HTR-8/SVneo (cell line): ENCODE measurements at regions not wholly inside any gene's neighbourhood (a gene's known extent, or its start where the extent isn't known, plus 50 kb on each side); places are given as distances from the start of the nearest gene placed in this dataset.
"Not testable (repeated sequence)": the region's sequence is repeated elsewhere in the genome, so short reads cannot be mapped to it uniquely, and the experiment has no call there.

Source experiments
- DNase-seq: peaks from one replicate; pipeline ENCODE4 v3.0.0; 2011; ENCODE audit warnings: low spot score, mixed read lengths; ENCODE audit not compliant: insufficient read length
- FAIRE-seq: peaks from 2 replicates; lab custom pipeline; 2011; peaks lifted over from hg19 to GRCh38; lab: Jason Lieb, UNC

- no peak for DNase-seq
- peak; percentile 20 for FAIRE-seq
Measured at GRCh38 chr10:33653584-33654367, 319.3 kb upstream of the NRP1 start.

GRCh38 chr10:33652870-33653269 lies 318.4 kb upstream of the NRP1 start:
- no peak for DNase-seq
- no peak for FAIRE-seq

- peak; percentile 40 for FAIRE-seq
- DNase-seq: not testable (repeated sequence)
Measured at GRCh38 chr10:33650131-33650530, 315.7 kb upstream of the NRP1 start.

GRCh38 chr10:33643042-33643441 lies 308.6 kb upstream of the NRP1 start:
- FAIRE-seq: no peak
- DNase-seq: no peak

GRCh38 chr10:33638891-33639290 lies 304.4 kb upstream of the NRP1 start:
- FAIRE-seq (no peak), DNase-seq (no peak)

- FAIRE-seq: no peak
- DNase-seq: no peak
Measured at GRCh38 chr10:33638374-33638773, 303.9 kb upstream of the NRP1 start.

GRCh38 chr10:33635967-33636515 lies 301.6 kb upstream of the NRP1 start:
- no peak for FAIRE-seq
- no peak for DNase-seq

- no peak for FAIRE-seq
- no peak for DNase-seq
Measured at GRCh38 chr10:33632432-33632831, 298.0 kb upstream of the NRP1 start.

- DNase-seq: no peak
- no peak for FAIRE-seq
Measured at GRCh38 chr10:33631991-33632390, 297.5 kb upstream of the NRP1 start.

GRCh38 chr10:33630761-33631160 lies 296.3 kb upstream of the NRP1 start:
- no peak for FAIRE-seq
- DNase-seq: no peak

GRCh38 chr10:33627611-33628010 lies 293.1 kb upstream of the NRP1 start:
- DNase-seq: no peak
- FAIRE-seq: no peak

- DNase-seq: no peak
- FAIRE-seq: no peak
Measured at GRCh38 chr10:33626798-33627466, 292.5 kb upstream of the NRP1 start.

- FAIRE-seq (no peak), DNase-seq (no peak)
Measured at GRCh38 chr10:33623669-33624068, 289.2 kb upstream of the NRP1 start.

- no peak for DNase-seq
- FAIRE-seq: no peak
Measured at GRCh38 chr10:33621101-33621500, 286.6 kb upstream of the NRP1 start.

GRCh38 chr10:33618196-33618595 lies 283.7 kb upstream of the NRP1 start:
- DNase-seq (no peak), FAIRE-seq (no peak)

- no peak for FAIRE-seq
- no peak for DNase-seq
Measured at GRCh38 chr10:33617381-33618080, 283.1 kb upstream of the NRP1 start.

- FAIRE-seq (no peak), DNase-seq (no peak)
Measured at GRCh38 chr10:33616956-33617355, 282.5 kb upstream of the NRP1 start.

GRCh38 chr10:33612551-33612950 lies 278.1 kb upstream of the NRP1 start:
- no peak for FAIRE-seq
- DNase-seq: no peak

GRCh38 chr10:33612116-33612515 lies 277.6 kb upstream of the NRP1 start:
- FAIRE-seq: peak; percentile 51
- DNase-seq: no peak

- DNase-seq: no peak
- FAIRE-seq: no peak
Measured at GRCh38 chr10:33611423-33611822, 277.0 kb upstream of the NRP1 start.

GRCh38 chr10:33609546-33609945 lies 275.1 kb upstream of the NRP1 start:
- FAIRE-seq: no peak

More at GRCh38 chr10:33609546-33609945, 275.1 kb upstream of the NRP1 start:
- no peak for DNase-seq
